SK-N-SH (cell line): ENCODE measurements at regions not wholly inside any gene's neighbourhood (a gene's known extent, or its start where the extent isn't known, plus 50 kb on each side); places are given as distances from the start of the nearest gene placed in this dataset.

Experiments used
- CTCF ChIA-PET: fragments of 300-600, 350-600 bp; formaldehyde crosslinking; extraction: SDS; loops from one replicate; lab custom pipeline; 2021; lab: Yijun Ruan, JAX
- POLR2A ChIA-PET: fragments of 350-600 bp; sonication (Branson Sonifier 250); formaldehyde crosslinking; extraction: SDS; loops from one replicate; lab custom pipeline; 2020; ENCODE audit warnings: antibody characterized with exemption, inconsistent platforms; lab: Yijun Ruan, JAX
- DNase-seq: peaks from one replicate; pipeline ENCODE4 v3.0.0; 2012
- H2AFZ ChIP-seq: fragments of 200-600 bp; sonication (generic); 2 replicates; pipeline ENCODE4 v1.8.1; 2016; ENCODE audit warnings: antibody characterized with exemption, mild to moderate bottlenecking, low read depth
- H3F3A ChIP-seq: fragments of 200-600 bp; sonication (generic); replicated peaks from 2 replicates; pipeline ENCODE3; 2016; ENCODE audit warnings: antibody characterized with exemption, mild to moderate bottlenecking; ENCODE audit not compliant: insufficient read depth
- H3K27ac ChIP-seq, 2 experiments: fragments of 200-500 bp in 1 of 2; fragments of 200-600 bp in 1 of 2; sonication (Bioruptor generic) in 1 of 2; sonication (generic), shearing (Covaris generic) in 1 of 2; 2 replicates each; pipeline versions ENCODE4 v1.5.1 to v1.6.1; 2014 to 2016; ENCODE audit warnings: low read depth in 2 of 2, inconsistent platforms in 1 of 2, low read length in 1 of 2, mild to moderate bottlenecking in 1 of 2, mixed read lengths in 1 of 2
- H3K27me3 ChIP-seq: fragments of 200-600 bp; sonication (generic), shearing (Covaris generic); 2 replicates; pipeline ENCODE4 v1.6.1; 2016; ENCODE audit warnings: mixed run types; ENCODE audit not compliant: insufficient read depth
- H3K36me3 ChIP-seq, 2 experiments: fragments of 200-500 bp in 1 of 2; fragments of 200-600 bp in 1 of 2; sonication (Bioruptor generic) in 1 of 2; sonication (generic) in 1 of 2; replicated peaks in 1 of 2; 2 replicates each; pipeline versions ENCODE3 to v1.5.1; 2014 to 2016; ENCODE audit warnings: low read length in 1 of 2, mild to moderate bottlenecking in 1 of 2; ENCODE audit not compliant: insufficient read depth in 2 of 2, control insufficient read depth in 1 of 2
- H3K4me1 ChIP-seq, 2 experiments: fragments of 200-500 bp in 1 of 2; fragments of 200-600 bp in 1 of 2; sonication (Bioruptor generic) in 1 of 2; sonication (generic), shearing (Covaris generic) in 1 of 2; 2 replicates each; pipeline versions ENCODE4 v1.5.1 to v1.6.1; 2014 to 2016; ENCODE audit warnings: low read depth in 1 of 2, low read length in 1 of 2, mixed run types in 1 of 2; ENCODE audit not compliant: insufficient read depth in 2 of 2, control insufficient read depth in 1 of 2
- H3K4me2 ChIP-seq: fragments of 200-600 bp; sonication (generic), shearing (Covaris generic); 2 replicates; pipeline ENCODE4 v1.6.1; 2017; ENCODE audit warnings: mixed run types
- H3K4me3 ChIP-seq, 2 experiments: fragments of 200-500 bp in 1 of 2; fragments of 200-600 bp in 1 of 2; sonication (Bioruptor generic) in 1 of 2; sonication (generic), shearing (Covaris generic) in 1 of 2; 2 replicates each; pipeline versions ENCODE4 v1.5.1 to v1.8.1; 2014 to 2016; ENCODE audit warnings: low read depth in 2 of 2, inconsistent platforms in 1 of 2, low read length in 1 of 2, mild to moderate bottlenecking in 1 of 2, mixed read lengths in 1 of 2, moderate library complexity in 1 of 2
- H3K79me2 ChIP-seq: fragments of 200-600 bp; sonication (generic); 2 replicates; pipeline ENCODE4 v1.8.1; 2017; ENCODE audit warnings: mild to moderate bottlenecking; ENCODE audit not compliant: insufficient read depth
- H3K9ac ChIP-seq: fragments of 200-600 bp; sonication (generic); 2 replicates; pipeline ENCODE4 v1.6.1; 2017; ENCODE audit warnings: mixed run types
- H3K9me2 ChIP-seq: fragments of 200-600 bp; sonication (generic); 2 replicates; pipeline ENCODE4 v1.6.1; 2017; ENCODE audit warnings: mixed run types
- H3K9me3 ChIP-seq: fragments of 200-600 bp; sonication (generic); 2 replicates; pipeline ENCODE4 v1.6.1; 2017; ENCODE audit warnings: mixed run types, mild to moderate bottlenecking, moderate library complexity
- H4K20me1 ChIP-seq: fragments of 200-600 bp; sonication (generic); 2 replicates; pipeline ENCODE4 v1.6.1; 2017; ENCODE audit warnings: mild to moderate bottlenecking, mixed run types; ENCODE audit not compliant: insufficient read depth
- ELF1 ChIP-seq: IDR thresholded peaks from 2 replicates; pipeline ENCODE4 v1.4.0; 2012
- EP300 ChIP-seq, 2 experiments: IDR thresholded peaks; 2 replicates each; pipeline versions ENCODE4 v1.4.0 to v1.6.1; 2012; ENCODE audit warnings: borderline replicate concordance in 1 of 2, low read depth in 1 of 2, low read length in 1 of 2
- EZH2phosphoT487 ChIP-seq: fragments of 200-600 bp; sonication (generic); IDR thresholded peaks from 2 replicates; pipeline ENCODE4 v1.6.1; 2017; ENCODE audit warnings: low read depth, mixed run types, mild to moderate bottlenecking, antibody characterized with exemption, moderate library complexity, borderline replicate concordance
- NRF1 ChIP-seq: IDR thresholded peaks from 2 replicates; pipeline ENCODE4 v1.6.1; 2012; ENCODE audit warnings: low read depth, mild to moderate bottlenecking, low read length
- RCOR1 ChIP-seq: fragments of 150-350 bp; IDR thresholded peaks from 2 replicates; pipeline ENCODE4 v1.6.1; 2017; ENCODE audit warnings: antibody characterized with exemption, low read length
- RXRA ChIP-seq: IDR thresholded peaks from 2 replicates; pipeline ENCODE4 v1.4.0; 2012; ENCODE audit warnings: low read depth, mild to moderate bottlenecking, borderline replicate concordance
- SMC3 ChIP-seq: IDR thresholded peaks from 2 replicates; pipeline ENCODE4 v1.6.1; 2012; ENCODE audit warnings: low read depth, low read length, improper control_type of control experiment
- TAF1 ChIP-seq: IDR thresholded peaks from 2 replicates; pipeline ENCODE4 v1.6.1; 2012; ENCODE audit warnings: low read depth, mild to moderate bottlenecking, low read length, moderate library complexity, borderline replicate concordance
- TEAD4 ChIP-seq: IDR thresholded peaks from 2 replicates; pipeline ENCODE4 v1.4.0; 2012; ENCODE audit warnings: mild to moderate bottlenecking, borderline replicate concordance; ENCODE audit not compliant: insufficient read depth
- YY1 ChIP-seq: IDR thresholded peaks from 2 replicates; pipeline ENCODE4 v1.4.0; 2012; ENCODE audit warnings: low read depth, mild to moderate bottlenecking
- WGBS: methylation state at CpG from one replicate; pipeline ENCODE4 v1.1.6; 2017; ENCODE audit warnings: low lambda C conversion rate; 5-methylcytosine and 5-hydroxymethylcytosine counted together
- TF ChIP-seq, protein P1 (sequence below): fragments of 150-350 bp; IDR thresholded peaks from 2 replicates; pipeline ENCODE4 v1.6.1; 2016; ENCODE audit warnings: mild to moderate bottlenecking, low read depth, low read length
- TF ChIP-seq, protein P2 (sequence below): IDR thresholded peaks from 2 replicates; pipeline ENCODE4 v1.4.0; 2012; ENCODE audit warnings: low read depth, borderline replicate concordance
- TF ChIP-seq, protein P3 (sequence below): fragments of 150-350 bp; IDR thresholded peaks from 2 replicates; pipeline ENCODE4 v1.6.1; 2017; ENCODE audit warnings: antibody characterized with exemption, low read length, low read depth, borderline replicate concordance

DNA sequence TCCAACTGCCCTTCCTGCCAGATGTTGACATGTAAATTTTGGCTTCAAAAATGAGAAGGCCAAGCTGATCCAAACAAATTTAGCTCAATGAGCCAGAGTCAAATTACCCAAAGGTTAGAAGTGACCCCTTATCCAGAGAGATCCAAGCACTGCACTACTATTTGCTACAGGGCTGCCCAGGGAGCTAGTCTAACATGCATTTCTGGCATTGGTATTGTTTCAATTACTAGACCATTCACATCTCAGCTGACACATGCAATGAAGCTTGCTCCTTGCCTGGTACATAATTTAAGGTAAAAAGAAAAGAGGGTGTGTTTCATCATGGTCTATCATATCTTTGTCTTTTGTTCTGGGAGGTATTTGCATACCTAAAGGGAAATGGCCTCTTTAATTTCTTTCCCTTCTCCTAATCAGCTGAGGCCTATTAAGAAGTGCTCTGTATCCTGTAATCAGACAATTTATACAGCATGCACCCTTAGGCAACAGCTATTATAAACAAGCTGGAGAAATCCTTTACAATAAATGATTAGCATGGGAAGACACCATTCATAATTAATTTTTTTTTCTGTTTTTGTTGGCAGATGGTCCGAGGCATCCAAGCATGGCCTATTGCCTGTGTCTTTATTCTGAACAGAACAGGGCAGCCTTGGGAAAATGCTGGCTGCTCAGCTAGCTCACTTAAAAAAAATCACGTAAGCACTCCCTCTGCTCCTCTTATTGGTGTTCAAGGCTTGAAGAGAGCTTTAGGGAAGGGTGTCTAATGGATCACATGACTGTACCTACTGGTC, 161.5 kb upstream of the SALL1 start:
- H3K4me3 ChIP-seq: no peak overlapping the region

DNA sequence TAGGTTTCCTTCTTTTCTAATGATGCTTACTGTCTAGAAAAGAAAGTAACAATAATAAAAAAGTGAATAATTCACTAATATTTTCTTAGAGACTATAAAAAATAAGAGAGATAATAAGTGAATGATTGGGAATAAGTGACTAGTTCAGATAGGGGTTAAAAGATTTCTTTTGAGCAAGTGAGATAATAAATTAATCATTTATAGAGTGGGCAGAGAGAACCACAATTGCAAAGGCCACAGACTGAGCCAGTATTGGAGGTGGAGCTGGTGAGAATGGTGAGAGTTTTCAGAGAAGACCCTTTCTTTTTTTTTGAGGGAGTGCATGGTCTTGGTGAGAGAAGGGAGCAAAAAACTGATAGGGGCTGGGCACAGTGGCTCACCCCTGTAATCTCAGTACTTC, 159.1 kb upstream of the SALL1 start:
- ChIA-PET POLR2A (no interaction called here), CTCF (no interaction called here)
- H3K79me2 ChIP-seq: no peaks in the 10 kb centered on the region
- no peaks in the 10 kb centered on the region for H3F3A ChIP-seq
- TF ChIP-seq, protein P1, sequence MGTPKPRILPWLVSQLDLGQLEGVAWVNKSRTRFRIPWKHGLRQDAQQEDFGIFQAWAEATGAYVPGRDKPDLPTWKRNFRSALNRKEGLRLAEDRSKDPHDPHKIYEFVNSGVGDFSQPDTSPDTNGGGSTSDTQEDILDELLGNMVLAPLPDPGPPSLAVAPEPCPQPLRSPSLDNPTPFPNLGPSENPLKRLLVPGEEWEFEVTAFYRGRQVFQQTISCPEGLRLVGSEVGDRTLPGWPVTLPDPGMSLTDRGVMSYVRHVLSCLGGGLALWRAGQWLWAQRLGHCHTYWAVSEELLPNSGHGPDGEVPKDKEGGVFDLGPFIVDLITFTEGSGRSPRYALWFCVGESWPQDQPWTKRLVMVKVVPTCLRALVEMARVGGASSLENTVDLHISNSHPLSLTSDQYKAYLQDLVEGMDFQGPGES: no peak
- no peak for TF ChIP-seq RCOR1
- no peak for TF ChIP-seq RXRA
- no peak for TF ChIP-seq EZH2phosphoT487
- no peak for TF ChIP-seq NRF1
- H3K4me1 ChIP-seq: peaks cover 0 to 7% of the 10 kb centered on the region in 2 experiments; a peak in 1 of 4 replicates
- no peak overlapping the region for H3K4me2 ChIP-seq
- no peak overlapping the region for H2AFZ ChIP-seq
- no peaks in the 10 kb centered on the region for H3K36me3 ChIP-seq
- H3K9ac ChIP-seq: no peak overlapping the region
- no peak for DNase-seq
- no peaks in the 10 kb centered on the region for H3K9me3 ChIP-seq
- H3K27me3 ChIP-seq: no peaks in the 10 kb centered on the region
- H3K27ac ChIP-seq: no peak overlapping the region
- H3K4me3 ChIP-seq: no peak overlapping the region
- H3K9me2 ChIP-seq: no peaks in the 10 kb centered on the region
- H4K20me1 ChIP-seq: no peaks in the 10 kb centered on the region

More for the DNA sequence above, 161.5 kb upstream of the SALL1 start:
- H4K20me1 ChIP-seq: no peaks in the 10 kb centered on the region
- no peak overlapping the region for H3K27ac ChIP-seq
- ChIA-PET CTCF (interaction anchor here (0.9 kb wide), 1 partner anchor 670 kb away, joined by 3 read pairs; no protein-coding TSS in a partner anchor), POLR2A (no interaction called here)
- H3K4me2 ChIP-seq: no peak overlapping the region
- no peak for DNase-seq
- no peaks in the 10 kb centered on the region for H3K36me3 ChIP-seq
- no peaks in the 10 kb centered on the region for H3K27me3 ChIP-seq
- H3K4me1 ChIP-seq: peaks cover 0 to 7% of the 10 kb centered on the region in 2 experiments; a peak in 1 of 4 replicates
- no peaks in the 10 kb centered on the region for H3F3A ChIP-seq
- 7% methylated on average over 2 of the region's 2 CpGs for WGBS
- H3K9me3 ChIP-seq: no peaks in the 10 kb centered on the region
- no peaks in the 10 kb centered on the region for H3K79me2 ChIP-seq
- H3K9ac ChIP-seq: no peak overlapping the region
- H3K9me2 ChIP-seq: no peaks in the 10 kb centered on the region
- TF ChIP-seq TEAD4: no peak
- no peak for TF ChIP-seq YY1
- no peak for TF ChIP-seq TAF1
- TF ChIP-seq ELF1: no peak
- TF ChIP-seq EZH2phosphoT487: no peak
- TF ChIP-seq EP300 (IDR thresholded peaks at IDR 0.05; ENCODE audit: borderline replicate concordance in 1 of 2, low read depth in 1 of 2, low read length in 1 of 2): no peak
- TF ChIP-seq, protein P2, sequence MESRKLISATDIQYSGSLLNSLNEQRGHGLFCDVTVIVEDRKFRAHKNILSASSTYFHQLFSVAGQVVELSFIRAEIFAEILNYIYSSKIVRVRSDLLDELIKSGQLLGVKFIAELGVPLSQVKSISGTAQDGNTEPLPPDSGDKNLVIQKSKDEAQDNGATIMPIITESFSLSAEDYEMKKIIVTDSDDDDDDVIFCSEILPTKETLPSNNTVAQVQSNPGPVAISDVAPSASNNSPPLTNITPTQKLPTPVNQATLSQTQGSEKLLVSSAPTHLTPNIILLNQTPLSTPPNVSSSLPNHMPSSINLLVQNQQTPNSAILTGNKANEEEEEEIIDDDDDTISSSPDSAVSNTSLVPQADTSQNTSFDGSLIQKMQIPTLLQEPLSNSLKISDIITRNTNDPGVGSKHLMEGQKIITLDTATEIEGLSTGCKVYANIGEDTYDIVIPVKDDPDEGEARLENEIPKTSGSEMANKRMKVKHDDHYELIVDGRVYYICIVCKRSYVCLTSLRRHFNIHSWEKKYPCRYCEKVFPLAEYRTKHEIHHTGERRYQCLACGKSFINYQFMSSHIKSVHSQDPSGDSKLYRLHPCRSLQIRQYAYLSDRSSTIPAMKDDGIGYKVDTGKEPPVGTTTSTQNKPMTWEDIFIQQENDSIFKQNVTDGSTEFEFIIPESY: no peak
- TF ChIP-seq, protein P3, sequence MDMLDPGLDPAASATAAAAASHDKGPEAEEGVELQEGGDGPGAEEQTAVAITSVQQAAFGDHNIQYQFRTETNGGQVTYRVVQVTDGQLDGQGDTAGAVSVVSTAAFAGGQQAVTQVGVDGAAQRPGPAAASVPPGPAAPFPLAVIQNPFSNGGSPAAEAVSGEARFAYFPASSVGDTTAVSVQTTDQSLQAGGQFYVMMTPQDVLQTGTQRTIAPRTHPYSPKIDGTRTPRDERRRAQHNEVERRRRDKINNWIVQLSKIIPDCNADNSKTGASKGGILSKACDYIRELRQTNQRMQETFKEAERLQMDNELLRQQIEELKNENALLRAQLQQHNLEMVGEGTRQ: no peak
- TF ChIP-seq SMC3: no peak
- no peak overlapping the region for H2AFZ ChIP-seq
